ENCODE measurements at regions not wholly inside any gene's neighbourhood (a gene's known extent, or its start where the extent isn't known, plus 50 kb on each side); places are given as distances from the start of the nearest gene placed in this dataset.

- DNase-seq (no peak), ATAC-seq (ENCODE audit: low read depth in 2 of 2) (no peak)
- Mint-ChIP-seq H3K9me3 (peaks cover 0 to 12% (median 7%) of the 10 kb centered on the region in 7 donors), H3K27me3 (no peaks in the 10 kb centered on the region), H3K4me1 (no peaks in the 10 kb centered on the region), H3K4me3 (no peak overlapping the region), H3K36me3 (no peaks in the 10 kb centered on the region), H3K27ac (no peak overlapping the region)
- no peak overlapping the region for H3K27ac ChIP-seq (ENCODE audit: insufficient read depth, low read length, poor library complexity, severe bottlenecking)
- no peak overlapping the region for H3K4me3 ChIP-seq (ENCODE audit: low read depth, low read length)
- no peaks in the 10 kb centered on the region for H3K9me3 ChIP-seq (ENCODE audit: control insufficient read depth in 2 of 2, low read length in 2 of 2)
- H3K27me3 ChIP-seq (ENCODE audit: control insufficient read depth, insufficient read depth, low read length), result no peaks in the 10 kb centered on the region
- no peaks in the 10 kb centered on the region for H3K4me1 ChIP-seq (ENCODE audit: control insufficient read depth, insufficient read depth, low read length, poor library complexity, severe bottlenecking)
- H3K36me3 ChIP-seq (ENCODE audit: control insufficient read depth, insufficient read depth, low read length), result no peaks in the 10 kb centered on the region
Observed at GRCh38 chr4:58209001-58209400, 1098.8 kb upstream of the IGFBP7 start.

- peaks cover 0 to 4% of the 10 kb centered on the region in 2 experiments for H3K9me3 ChIP-seq (ENCODE audit: control insufficient read depth in 2 of 2, low read length in 2 of 2)
- H3K27ac ChIP-seq (ENCODE audit: insufficient read depth, low read length, poor library complexity, severe bottlenecking), result no peak overlapping the region
- no peaks in the 10 kb centered on the region for H3K4me1 ChIP-seq (ENCODE audit: control insufficient read depth, insufficient read depth, low read length, poor library complexity, severe bottlenecking)
- Mint-ChIP-seq H3K4me1 (no peaks in the 10 kb centered on the region), H3K36me3 (no peaks in the 10 kb centered on the region), H3K27ac (no peak overlapping the region), H3K4me3 (no peak overlapping the region), H3K27me3 (no peaks in the 10 kb centered on the region), H3K9me3 (peaks cover 0 to 13% (median 0%) of the 10 kb centered on the region in 7 donors)
- H3K27me3 ChIP-seq (ENCODE audit: control insufficient read depth, insufficient read depth, low read length), result no peaks in the 10 kb centered on the region
- H3K36me3 ChIP-seq (ENCODE audit: control insufficient read depth, insufficient read depth, low read length), result no peaks in the 10 kb centered on the region
- no peak for DNase-seq
- no peak overlapping the region for H3K4me3 ChIP-seq (ENCODE audit: low read depth, low read length)
- ATAC-seq (ENCODE audit: low read depth in 2 of 2), result no peak
Observed at GRCh38 chr4:58205446-58206235, 1095.5 kb upstream of the IGFBP7 start.

GRCh38 chr4:58192217-58192616 is 1082.0 kb upstream of the IGFBP7 start:
- peaks cover 0 to 4% of the 10 kb centered on the region in 2 experiments for H3K9me3 ChIP-seq (ENCODE audit: control insufficient read depth in 2 of 2, low read length in 2 of 2)
- no peak overlapping the region for H3K4me3 Mint-ChIP-seq
- ATAC-seq (ENCODE audit: low read depth in 2 of 2) (no peak), DNase-seq (no peak)
- no peak overlapping the region for H3K27ac Mint-ChIP-seq
- H3K27me3 Mint-ChIP-seq, result no peaks in the 10 kb centered on the region
- no peak overlapping the region for H3K27ac ChIP-seq (ENCODE audit: insufficient read depth, low read length, poor library complexity, severe bottlenecking)
- H3K36me3 Mint-ChIP-seq, result no peaks in the 10 kb centered on the region
- no peak overlapping the region for H3K4me3 ChIP-seq (ENCODE audit: low read depth, low read length)
- no peaks in the 10 kb centered on the region for H3K36me3 ChIP-seq (ENCODE audit: control insufficient read depth, insufficient read depth, low read length)
- H3K4me1 Mint-ChIP-seq, result no peaks in the 10 kb centered on the region
- peaks cover 3 to 31% (median 11%) of the 10 kb centered on the region in 7 donors for H3K9me3 Mint-ChIP-seq
- H3K4me1 ChIP-seq (ENCODE audit: control insufficient read depth, insufficient read depth, low read length, poor library complexity, severe bottlenecking), result no peaks in the 10 kb centered on the region
- no peaks in the 10 kb centered on the region for H3K27me3 ChIP-seq (ENCODE audit: control insufficient read depth, insufficient read depth, low read length)

- Histone ChIP-seq H3K4me3 (ENCODE audit: low read depth, low read length) (no peak overlapping the region), H3K27me3 (ENCODE audit: control insufficient read depth, insufficient read depth, low read length) (no peaks in the 10 kb centered on the region), H3K27ac (ENCODE audit: insufficient read depth, low read length, poor library complexity, severe bottlenecking) (no peak overlapping the region), H3K4me1 (ENCODE audit: control insufficient read depth, insufficient read depth, low read length, poor library complexity, severe bottlenecking) (no peaks in the 10 kb centered on the region), H3K9me3 (ENCODE audit: control insufficient read depth in 2 of 2, low read length in 2 of 2) (peaks cover 0 to 4% of the 10 kb centered on the region in 2 experiments), H3K36me3 (ENCODE audit: control insufficient read depth, insufficient read depth, low read length) (no peaks in the 10 kb centered on the region)
- no peak overlapping the region for H3K4me3 Mint-ChIP-seq
- peaks cover 3 to 31% (median 7%) of the 10 kb centered on the region in 7 donors for H3K9me3 Mint-ChIP-seq
- no peaks in the 10 kb centered on the region for H3K36me3 Mint-ChIP-seq
- no peaks in the 10 kb centered on the region for H3K27me3 Mint-ChIP-seq
- DNase-seq (no peak), ATAC-seq (ENCODE audit: low read depth in 2 of 2) (no peak)
- no peak overlapping the region for H3K27ac Mint-ChIP-seq
- H3K4me1 Mint-ChIP-seq, result no peaks in the 10 kb centered on the region
Observed at GRCh38 chr4:58191109-58191508, 1080.9 kb upstream of the IGFBP7 start.

GRCh38 chr4:58188316-58188715 is 1078.1 kb upstream of the IGFBP7 start:
- no peak overlapping the region for H3K4me3 Mint-ChIP-seq

GRCh38 chr4:58175024-58175423 is 1064.8 kb upstream of the IGFBP7 start:
- Mint-ChIP-seq H3K9me3 (peaks cover 0 to 21% (median 6%) of the 10 kb centered on the region in 7 donors), H3K27me3 (no peaks in the 10 kb centered on the region), H3K4me1 (no peaks in the 10 kb centered on the region), H3K4me3 (no peak overlapping the region), H3K36me3 (no peaks in the 10 kb centered on the region), H3K27ac (no peak overlapping the region)
- no peak overlapping the region for H3K27ac ChIP-seq (ENCODE audit: insufficient read depth, low read length, poor library complexity, severe bottlenecking)
- H3K4me1 ChIP-seq (ENCODE audit: control insufficient read depth, insufficient read depth, low read length, poor library complexity, severe bottlenecking), result no peaks in the 10 kb centered on the region
- no peaks in the 10 kb centered on the region for H3K9me3 ChIP-seq (ENCODE audit: control insufficient read depth in 2 of 2, low read length in 2 of 2)
- no peaks in the 10 kb centered on the region for H3K27me3 ChIP-seq (ENCODE audit: control insufficient read depth, insufficient read depth, low read length)
- no peak for DNase-seq
- H3K4me3 ChIP-seq (ENCODE audit: low read depth, low read length), result no peak overlapping the region
- no peak for ATAC-seq (ENCODE audit: low read depth in 2 of 2)
- H3K36me3 ChIP-seq (ENCODE audit: control insufficient read depth, insufficient read depth, low read length), result no peaks in the 10 kb centered on the region

More at GRCh38 chr4:58188316-58188715, 1078.1 kb upstream of the IGFBP7 start:
- Histone ChIP-seq H3K9me3 (ENCODE audit: control insufficient read depth in 2 of 2, low read length in 2 of 2) (peaks cover 0 to 4% of the 10 kb centered on the region in 2 experiments), H3K27me3 (ENCODE audit: control insufficient read depth, insufficient read depth, low read length) (no peaks in the 10 kb centered on the region), H3K4me3 (ENCODE audit: low read depth, low read length) (no peak overlapping the region), H3K27ac (ENCODE audit: insufficient read depth, low read length, poor library complexity, severe bottlenecking) (no peak overlapping the region), H3K36me3 (ENCODE audit: control insufficient read depth, insufficient read depth, low read length) (no peaks in the 10 kb centered on the region), H3K4me1 (ENCODE audit: control insufficient read depth, insufficient read depth, low read length, poor library complexity, severe bottlenecking) (no peaks in the 10 kb centered on the region)
- peaks cover 3 to 36% (median 11%) of the 10 kb centered on the region in 7 donors for H3K9me3 Mint-ChIP-seq
- ATAC-seq (ENCODE audit: low read depth in 2 of 2) (no peak), DNase-seq (no peak)
- H3K36me3 Mint-ChIP-seq, result no peaks in the 10 kb centered on the region
- H3K27me3 Mint-ChIP-seq, result no peaks in the 10 kb centered on the region
- no peaks in the 10 kb centered on the region for H3K4me1 Mint-ChIP-seq
- H3K27ac Mint-ChIP-seq, result no peak overlapping the region

- Histone ChIP-seq H3K27ac (ENCODE audit: insufficient read depth, low read length, poor library complexity, severe bottlenecking) (no peak overlapping the region), H3K4me3 (ENCODE audit: low read depth, low read length) (no peak overlapping the region), H3K9me3 (ENCODE audit: control insufficient read depth in 2 of 2, low read length in 2 of 2) (no peaks in the 10 kb centered on the region), H3K4me1 (ENCODE audit: control insufficient read depth, insufficient read depth, low read length, poor library complexity, severe bottlenecking) (no peaks in the 10 kb centered on the region), H3K27me3 (ENCODE audit: control insufficient read depth, insufficient read depth, low read length) (no peaks in the 10 kb centered on the region), H3K36me3 (ENCODE audit: control insufficient read depth, insufficient read depth, low read length) (no peaks in the 10 kb centered on the region)
- Mint-ChIP-seq H3K9me3 (peaks cover 0 to 32% (median 14%) of the 10 kb centered on the region in 7 donors), H3K27me3 (no peaks in the 10 kb centered on the region), H3K4me3 (no peak overlapping the region), H3K27ac (no peak overlapping the region), H3K36me3 (no peaks in the 10 kb centered on the region), H3K4me1 (no peaks in the 10 kb centered on the region)
- no peak for ATAC-seq (ENCODE audit: low read depth in 2 of 2)
- no peak for DNase-seq
Observed at GRCh38 chr4:58166490-58166889, 1056.3 kb upstream of the IGFBP7 start.

- no peak for DNase-seq
- no peaks in the 10 kb centered on the region for H3K4me1 Mint-ChIP-seq
- H3K36me3 Mint-ChIP-seq, result no peaks in the 10 kb centered on the region
- H3K4me3 Mint-ChIP-seq, result no peak overlapping the region
- H3K27ac Mint-ChIP-seq, result no peak overlapping the region
- H3K4me1 ChIP-seq (ENCODE audit: control insufficient read depth, insufficient read depth, low read length, poor library complexity, severe bottlenecking), result no peaks in the 10 kb centered on the region
- H3K27ac ChIP-seq (ENCODE audit: insufficient read depth, low read length, poor library complexity, severe bottlenecking), result no peak overlapping the region
- no peak overlapping the region for H3K4me3 ChIP-seq (ENCODE audit: low read depth, low read length)
- ATAC-seq (ENCODE audit: low read depth in 2 of 2), result no peak
- H3K27me3 ChIP-seq (ENCODE audit: control insufficient read depth, insufficient read depth, low read length), result no peaks in the 10 kb centered on the region
- no peaks in the 10 kb centered on the region for H3K27me3 Mint-ChIP-seq
- no peaks in the 10 kb centered on the region for H3K36me3 ChIP-seq (ENCODE audit: control insufficient read depth, insufficient read depth, low read length)
- peaks cover 0 to 21% (median 6%) of the 10 kb centered on the region in 7 donors for H3K9me3 Mint-ChIP-seq
- no peaks in the 10 kb centered on the region for H3K9me3 ChIP-seq (ENCODE audit: control insufficient read depth in 2 of 2, low read length in 2 of 2)
Observed at GRCh38 chr4:58163156-58163555, 1053.0 kb upstream of the IGFBP7 start.

Measured in CD4-positive, CD25-positive, alpha-beta regulatory T cell (primary cell).